ENCODE measurements at regions not wholly inside any gene's neighbourhood (a gene's known extent, or its start where the extent isn't known, plus 50 kb on each side); places are given as distances from the start of the nearest gene placed in this dataset.

- TF ChIP-seq CTCF (IDR thresholded peaks at IDR 0.05; ENCODE audit: control extremely low read depth in 1 of 3, insufficient read depth in 1 of 3, low read depth in 1 of 3, low read length in 3 of 3) (no peak), TAF7 (optimal IDR thresholded peaks at IDR 0.05; ENCODE audit: borderline replicate concordance, low read depth, low read length) (no peak), NANOG (IDR thresholded peaks at IDR 0.05; ENCODE audit: insufficient read depth, low read depth, low read length, poor library complexity, severe bottlenecking) (no peak), HDAC6 (IDR thresholded peaks at IDR 0.05; ENCODE audit: low read depth, low read length) (no peak), EP300 (IDR thresholded peaks at IDR 0.05; ENCODE audit: borderline replicate concordance in 1 of 2, low read depth in 2 of 2, low read length in 2 of 2) (no peak)
Measured at GRCh38 chr11:59029366-59029889, 56.7 kb upstream of the GLYATL1B start (continued).

Data from H1 (cell line).